OCI-LY3 (cell line): ENCODE measurements at regions not wholly inside any gene's neighbourhood (a gene's known extent, or its start where the extent isn't known, plus 50 kb on each side); places are given as distances from the start of the nearest gene placed in this dataset.

Source experiments
- EZH2phosphoT487 ChIP-seq: fragments of 200-600 bp; shearing (Covaris generic); IDR thresholded peaks from 2 replicates; pipeline ENCODE4 v1.6.1; 2018; ENCODE audit warnings: antibody characterized with exemption, mixed run types, low read depth
- TF ChIP-seq, protein P1 (sequence below): fragments of 200-600, 300-600 bp; sonication (generic); IDR thresholded peaks from 2 replicates; pipeline ENCODE4 v1.5.1; 2014; ENCODE audit warnings: antibody characterized with exemption, low read length, low read depth

DNA sequence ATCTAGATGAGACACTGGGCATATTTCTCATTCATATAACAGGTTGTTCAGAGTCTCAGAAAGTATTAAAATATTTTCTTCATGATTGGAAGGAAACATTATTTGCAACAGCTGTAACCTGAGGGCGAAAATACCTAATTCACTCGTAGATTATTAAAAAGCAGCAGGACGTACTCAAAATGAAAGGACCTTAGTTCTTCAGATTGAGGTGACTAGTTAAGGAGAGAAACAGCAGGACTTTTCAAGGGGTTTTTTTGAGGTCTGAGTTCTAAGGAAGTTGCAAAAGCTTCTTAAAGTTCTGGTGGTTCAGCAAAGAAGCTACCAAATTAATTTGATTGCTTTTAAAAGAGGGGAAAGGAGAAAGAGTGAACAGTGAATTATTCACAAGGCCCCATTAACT, 174.9 kb downstream of the TMEM161B start:
- TF ChIP-seq, protein P1, sequence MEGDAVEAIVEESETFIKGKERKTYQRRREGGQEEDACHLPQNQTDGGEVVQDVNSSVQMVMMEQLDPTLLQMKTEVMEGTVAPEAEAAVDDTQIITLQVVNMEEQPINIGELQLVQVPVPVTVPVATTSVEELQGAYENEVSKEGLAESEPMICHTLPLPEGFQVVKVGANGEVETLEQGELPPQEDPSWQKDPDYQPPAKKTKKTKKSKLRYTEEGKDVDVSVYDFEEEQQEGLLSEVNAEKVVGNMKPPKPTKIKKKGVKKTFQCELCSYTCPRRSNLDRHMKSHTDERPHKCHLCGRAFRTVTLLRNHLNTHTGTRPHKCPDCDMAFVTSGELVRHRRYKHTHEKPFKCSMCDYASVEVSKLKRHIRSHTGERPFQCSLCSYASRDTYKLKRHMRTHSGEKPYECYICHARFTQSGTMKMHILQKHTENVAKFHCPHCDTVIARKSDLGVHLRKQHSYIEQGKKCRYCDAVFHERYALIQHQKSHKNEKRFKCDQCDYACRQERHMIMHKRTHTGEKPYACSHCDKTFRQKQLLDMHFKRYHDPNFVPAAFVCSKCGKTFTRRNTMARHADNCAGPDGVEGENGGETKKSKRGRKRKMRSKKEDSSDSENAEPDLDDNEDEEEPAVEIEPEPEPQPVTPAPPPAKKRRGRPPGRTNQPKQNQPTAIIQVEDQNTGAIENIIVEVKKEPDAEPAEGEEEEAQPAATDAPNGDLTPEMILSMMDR = no peak
- TF ChIP-seq EZH2phosphoT487 = no peak
